Uterus (tissue), 2 donors: ENCODE measurements at regions not wholly inside any gene's neighbourhood (a gene's known extent, or its start where the extent isn't known, plus 50 kb on each side); places are given as distances from the start of the nearest gene placed in this dataset.

Experiments
- CTCF ChIP-seq, 4 experiments: fragments of 200-600 bp in 2 of 4; fragments of 450-650 bp in 2 of 4; sonication (generic) in 2 of 4; IDR thresholded peaks; one replicate each; pipeline ENCODE4 v1.5.1; 2016 to 2019; ENCODE audit warnings: antibody characterized with exemption in 4 of 4, mild to moderate bottlenecking in 2 of 4, moderate library complexity in 1 of 4
- POLR2A ChIP-seq, 2 donors: fragments of 450-650 bp; IDR thresholded peaks; one replicate each; pipeline ENCODE4 v1.6.1; 2016; ENCODE audit warnings: antibody characterized with exemption in 2 of 2, mild to moderate bottlenecking in 1 of 2, moderate library complexity in 1 of 2

- TF ChIP-seq CTCF (IDR thresholded peaks at IDR 0.05) (no peak), POLR2A (IDR thresholded peaks at IDR 0.05) (no peak)
Observed at GRCh38 chr3:74469151-74469550, 145.3 kb downstream of the CNTN3 start.
